Activated naive CD8-positive, alpha-beta T cell treated with anti-CD3 and anti-CD28 coated beads, Interleukin-2, amount 10 ng/mL, durations not matched to agents 7 days and 5 days (primary cell): ENCODE measurements at regions not wholly inside any gene's neighbourhood (a gene's known extent, or its start where the extent isn't known, plus 50 kb on each side); places are given as distances from the start of the nearest gene placed in this dataset.

Source experiments
- ATAC-seq: fragments of 150-1000 bp; cut with Tn5 transposase; one replicate; pipeline ENCODE4 v1.10.0; 2021; ENCODE audit warnings: low read depth, moderate library complexity
- POLR2A ChIA-PET: fragments of 350-600 bp; sonication (Branson Sonifier 250); formaldehyde crosslinking; loops from one replicate; lab custom pipeline; 2021; ENCODE audit warnings: antibody characterized with exemption; lab: Charles Lee
- DNase-seq: peaks from one replicate; pipeline ENCODE4 v3.0.0; 2021
- H3K27ac Mint-ChIP-seq: one replicate; pipeline ENCODE4 v1.8.0; 2022; ENCODE audit warnings: mild to moderate bottlenecking, mixed read lengths
- H3K27me3 Mint-ChIP-seq: one replicate; pipeline ENCODE4 v1.8.0; 2022; ENCODE audit warnings: mild to moderate bottlenecking, moderate library complexity, mixed read lengths
- H3K36me3 Mint-ChIP-seq: one replicate; pipeline ENCODE4 v1.8.0; 2021; ENCODE audit warnings: mild to moderate bottlenecking, mixed read lengths
- H3K4me1 Mint-ChIP-seq: one replicate; pipeline ENCODE4 v1.8.0; 2021; ENCODE audit warnings: mixed read lengths
- H3K4me3 Mint-ChIP-seq: one replicate; pipeline ENCODE4 v1.8.0; 2022; ENCODE audit warnings: mild to moderate bottlenecking, moderate library complexity, mixed read lengths
- H3K9me3 Mint-ChIP-seq: one replicate; pipeline ENCODE4 v1.8.0; 2021; ENCODE audit warnings: mixed read lengths

GRCh38 chr12:126191031-126191891 is 1126.0 kb downstream of the AACS start:
- peaks cover 4% of the 10 kb centered on the region for H3K9me3 Mint-ChIP-seq
- ATAC-seq (no peak), DNase-seq (no peak)
- no peaks in the 10 kb centered on the region for H3K36me3 Mint-ChIP-seq
- no peaks in the 10 kb centered on the region for H3K27me3 Mint-ChIP-seq
- H3K27ac Mint-ChIP-seq: no peak overlapping the region
- no peak overlapping the region for H3K4me3 Mint-ChIP-seq
- H3K4me1 Mint-ChIP-seq: no peaks in the 10 kb centered on the region
- POLR2A ChIA-PET: no interaction called here

GRCh38 chr12:126191949-126192348 is 1126.7 kb downstream of the AACS start:
- no peaks in the 10 kb centered on the region for H3K4me1 Mint-ChIP-seq

GRCh38 chr12:126193190-126193589 is 1128.0 kb downstream of the AACS start:
- POLR2A ChIA-PET: no interaction called here
- H3K9me3 Mint-ChIP-seq: peaks cover 2% of the 10 kb centered on the region
- no peaks in the 10 kb centered on the region for H3K4me1 Mint-ChIP-seq
- H3K36me3 Mint-ChIP-seq: no peaks in the 10 kb centered on the region
- H3K4me3 Mint-ChIP-seq: no peak overlapping the region
- H3K27me3 Mint-ChIP-seq: no peaks in the 10 kb centered on the region
- DNase-seq: no peak
- no peak overlapping the region for H3K27ac Mint-ChIP-seq
- no peak for ATAC-seq

More at GRCh38 chr12:126191949-126192348, 1126.7 kb downstream of the AACS start:
- POLR2A ChIA-PET: no interaction called here
- Mint-ChIP-seq H3K4me3 (no peak overlapping the region), H3K36me3 (no peaks in the 10 kb centered on the region), H3K27me3 (no peaks in the 10 kb centered on the region), H3K9me3 (peaks cover 2% of the 10 kb centered on the region), H3K27ac (no peak overlapping the region)
- ATAC-seq: no peak
- no peak for DNase-seq

GRCh38 chr12:126196263-126196662 is 1131.0 kb downstream of the AACS start:
- Mint-ChIP-seq H3K36me3 (no peaks in the 10 kb centered on the region), H3K27me3 (no peaks in the 10 kb centered on the region), H3K4me3 (no peak overlapping the region), H3K9me3 (peaks cover 2% of the 10 kb centered on the region), H3K4me1 (no peaks in the 10 kb centered on the region), H3K27ac (no peak overlapping the region)
- DNase-seq (no peak), ATAC-seq (no peak)
- POLR2A ChIA-PET: no interaction called here

GRCh38 chr12:126198516-126198915 is 1133.3 kb downstream of the AACS start:
- ATAC-seq: no peak
- DNase-seq: no peak
- Mint-ChIP-seq H3K4me1 (no peaks in the 10 kb centered on the region), H3K4me3 (no peak overlapping the region), H3K27ac (no peak overlapping the region), H3K27me3 (no peaks in the 10 kb centered on the region), H3K36me3 (no peaks in the 10 kb centered on the region), H3K9me3 (peaks cover 3% of the 10 kb centered on the region)
- POLR2A ChIA-PET: no interaction called here

GRCh38 chr12:126198966-126199692 is 1133.9 kb downstream of the AACS start:
- ATAC-seq (no peak), DNase-seq (no peak)
- Mint-ChIP-seq H3K27me3 (no peaks in the 10 kb centered on the region), H3K27ac (no peak overlapping the region), H3K4me3 (no peak overlapping the region), H3K36me3 (no peaks in the 10 kb centered on the region), H3K4me1 (no peaks in the 10 kb centered on the region), H3K9me3 (peaks cover 3% of the 10 kb centered on the region)
- POLR2A ChIA-PET: no interaction called here

- Mint-ChIP-seq H3K27me3 (no peaks in the 10 kb centered on the region), H3K27ac (no peak overlapping the region), H3K4me3 (no peak overlapping the region), H3K36me3 (no peaks in the 10 kb centered on the region), H3K9me3 (peaks cover 3% of the 10 kb centered on the region), H3K4me1 (no peaks in the 10 kb centered on the region)
- no peak for DNase-seq
- POLR2A ChIA-PET: no interaction called here
- no peak for ATAC-seq
Measured at GRCh38 chr12:126201981-126202537, 1136.8 kb downstream of the AACS start.

GRCh38 chr12:126204326-126204725 is 1139.1 kb downstream of the AACS start:
- Mint-ChIP-seq H3K9me3 (peaks cover 3% of the 10 kb centered on the region), H3K27me3 (no peaks in the 10 kb centered on the region), H3K4me1 (no peaks in the 10 kb centered on the region), H3K4me3 (no peak overlapping the region), H3K36me3 (no peaks in the 10 kb centered on the region), H3K27ac (no peak overlapping the region)
- POLR2A ChIA-PET: no interaction called here
- DNase-seq (no peak), ATAC-seq (no peak)

- POLR2A ChIA-PET: no interaction called here
- no peak for DNase-seq
- no peak overlapping the region for H3K27ac Mint-ChIP-seq
Measured at GRCh38 chr12:126210026-126210425, 1144.8 kb downstream of the AACS start.

GRCh38 chr12:126210448-126210847 is 1145.2 kb downstream of the AACS start:
- Mint-ChIP-seq H3K4me1 (no peaks in the 10 kb centered on the region), H3K27me3 (no peaks in the 10 kb centered on the region), H3K4me3 (no peak overlapping the region), H3K27ac (no peak overlapping the region), H3K36me3 (no peaks in the 10 kb centered on the region), H3K9me3 (peaks cover 1% of the 10 kb centered on the region)
- POLR2A ChIA-PET: no interaction called here
- no peak for ATAC-seq
- DNase-seq: no peak

More at GRCh38 chr12:126210026-126210425, 1144.8 kb downstream of the AACS start:
- Mint-ChIP-seq H3K27me3 (no peaks in the 10 kb centered on the region), H3K4me1 (no peaks in the 10 kb centered on the region), H3K36me3 (no peaks in the 10 kb centered on the region), H3K9me3 (peaks cover 1% of the 10 kb centered on the region), H3K4me3 (no peak overlapping the region)
- no peak for ATAC-seq

GRCh38 chr12:126212824-126213223 is 1147.6 kb downstream of the AACS start:
- Mint-ChIP-seq H3K9me3 (no peaks in the 10 kb centered on the region), H3K27ac (no peak overlapping the region), H3K27me3 (no peaks in the 10 kb centered on the region), H3K4me1 (no peaks in the 10 kb centered on the region), H3K4me3 (no peak overlapping the region), H3K36me3 (no peaks in the 10 kb centered on the region)
- no peak for ATAC-seq
- POLR2A ChIA-PET: no interaction called here
- DNase-seq: no peak

GRCh38 chr12:126218697-126219096 is 1153.5 kb downstream of the AACS start:
- no peak overlapping the region for H3K27ac Mint-ChIP-seq
- no peak for DNase-seq
- POLR2A ChIA-PET: no interaction called here
- no peak for ATAC-seq
- no peaks in the 10 kb centered on the region for H3K4me1 Mint-ChIP-seq
- no peaks in the 10 kb centered on the region for H3K36me3 Mint-ChIP-seq
- H3K4me3 Mint-ChIP-seq: no peak overlapping the region
- H3K27me3 Mint-ChIP-seq: no peaks in the 10 kb centered on the region
- H3K9me3 Mint-ChIP-seq: peaks cover 2% of the 10 kb centered on the region

GRCh38 chr12:126219139-126219538 is 1153.9 kb downstream of the AACS start:
- no peaks in the 10 kb centered on the region for H3K36me3 Mint-ChIP-seq
- peaks cover 2% of the 10 kb centered on the region for H3K9me3 Mint-ChIP-seq
- ATAC-seq: no peak

More at GRCh38 chr12:126219139-126219538, 1153.9 kb downstream of the AACS start:
- POLR2A ChIA-PET: no interaction called here
- Mint-ChIP-seq H3K27me3 (no peaks in the 10 kb centered on the region), H3K4me1 (no peaks in the 10 kb centered on the region), H3K27ac (no peak overlapping the region), H3K4me3 (no peak overlapping the region)
- no peak for DNase-seq
